ENCODE measurements at regions not wholly inside any gene's neighbourhood (a gene's known extent, or its start where the extent isn't known, plus 50 kb on each side); places are given as distances from the start of the nearest gene placed in this dataset.

DNA sequence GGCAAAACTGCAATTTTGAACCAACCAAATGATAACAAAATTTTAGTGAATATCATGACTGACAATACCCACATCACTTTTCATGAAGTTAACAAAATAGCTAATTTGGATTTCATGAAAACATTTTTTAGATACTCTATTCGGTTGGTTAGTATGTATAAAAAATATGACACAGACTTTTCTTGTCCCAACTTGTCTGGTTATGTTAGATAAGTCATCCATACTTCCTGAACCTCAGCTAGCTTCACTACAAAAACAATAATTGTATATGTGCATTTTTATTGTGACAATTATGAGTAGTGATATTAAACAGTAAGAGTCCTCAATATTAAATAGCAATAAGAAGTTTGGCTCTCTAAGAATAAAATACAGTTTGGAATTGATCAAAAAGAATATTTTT lies 408.1 kb upstream of the DSEL start:
- CTCF ChIA-PET (ENCODE audit: partially characterized antibody) = interaction anchor here (1.0 kb wide), 1 partner anchor 29 kb away, joined by 3 read pairs; no protein-coding TSS in a partner anchor
- no peak overlapping the region for H2AK5ac ChIP-seq (ENCODE audit: low read depth, low read length)

More for the DNA sequence above, 408.1 kb upstream of the DSEL start:
- Histone ChIP-seq H2BK12ac (ENCODE audit: low read depth, low read length) (no peak overlapping the region), H3K27ac (ENCODE audit: low read depth, low read length) (no peak overlapping the region), H3K36me3 (ENCODE audit: control insufficient read depth in 2 of 4, insufficient read depth in 4 of 4, low read length in 3 of 4) (no peaks in the 10 kb centered on the region), H4K8ac (ENCODE audit: extremely low read depth, insufficient read depth, low read length) (no peak overlapping the region), H2AFZ (ENCODE audit: low read length) (no peak overlapping the region), H2BK20ac (ENCODE audit: low read length) (no peak overlapping the region), H3K9ac (replicated peaks in 1 of 4; ENCODE audit: extremely low read depth in 1 of 4, low read depth in 3 of 4, low read length in 3 of 4) (no peak overlapping the region), H2BK5ac (ENCODE audit: low read depth, low read length) (no peak overlapping the region), H2BK120ac (replicated peaks; ENCODE audit: low read depth, low read length) (no peak overlapping the region), H3K56ac (replicated peaks; ENCODE audit: insufficient read length, low read depth, low read length) (no peak overlapping the region), H3K14ac (ENCODE audit: insufficient read length) (no peak overlapping the region), H3K18ac (ENCODE audit: extremely low read depth, low read length) (no peak overlapping the region), H3K4me1 (replicated peaks in 1 of 4; ENCODE audit: control insufficient read depth in 3 of 4, insufficient read depth in 4 of 4, low read length in 3 of 4) (no peaks in the 10 kb centered on the region), H3K4ac (replicated peaks; ENCODE audit: insufficient read length, low read depth, low read length) (no peak overlapping the region), H3K23ac (ENCODE audit: insufficient read length) (no peak overlapping the region), H3K27me3 (replicated peaks in 1 of 4; ENCODE audit: control insufficient read depth in 3 of 4, extremely low read depth in 1 of 4, insufficient read depth in 3 of 4, low read length in 3 of 4) (no peaks in the 10 kb centered on the region), H4K5ac (ENCODE audit: insufficient read length, low read depth, low read length) (no peak overlapping the region), H4K91ac (replicated peaks; ENCODE audit: insufficient read length, low read length) (no peak overlapping the region), H2BK15ac (ENCODE audit: low read length) (no peak overlapping the region), H3K23me2 (ENCODE audit: low read depth, low read length) (no peaks in the 10 kb centered on the region), H3K79me2 (ENCODE audit: control insufficient read depth in 1 of 2, insufficient read depth in 2 of 2, low read length in 2 of 2) (no peaks in the 10 kb centered on the region), H3K4me3 (ENCODE audit: extremely low read depth in 1 of 4, insufficient read depth in 2 of 4, low read depth in 3 of 4, low read length in 4 of 4) (no peak overlapping the region), H3K4me2 (ENCODE audit: insufficient read depth in 1 of 2, low read depth in 2 of 2, low read length in 2 of 2) (no peak overlapping the region), H4K20me1 (replicated peaks in 1 of 2; ENCODE audit: control insufficient read depth in 1 of 2, insufficient read depth in 2 of 2, low read length in 2 of 2) (no peaks in the 10 kb centered on the region), H3K9me3 (ENCODE audit: insufficient read depth in 2 of 2, low read depth in 1 of 2, low read length in 1 of 2) (no peaks in the 10 kb centered on the region), H3K79me1 (ENCODE audit: low read depth, low read length) (no peaks in the 10 kb centered on the region)
- no peak for DNase-seq (ENCODE audit: low read depth in 1 of 2, low spot score in 2 of 2)
- TF ChIP-seq SIRT6 (IDR thresholded peaks at IDR 0.05; ENCODE audit: low read length) (no peak), SIN3A (conservative IDR thresholded peaks at IDR 0.05 in 1 of 2, IDR thresholded peaks at IDR 0.05 in 1 of 2; ENCODE audit: low read depth in 1 of 2, low read length in 2 of 2) (no peak), RBBP5 (IDR thresholded peaks at IDR 0.05; ENCODE audit: borderline replicate concordance, low read depth, low read length) (no peak), USF2 (IDR thresholded peaks at IDR 0.05; ENCODE audit: low read length) (no peak), JUND (IDR thresholded peaks at IDR 0.05; ENCODE audit: low read length) (no peak), SRF (IDR thresholded peaks at IDR 0.05; ENCODE audit: low read depth, low read length) (no peak), KDM5A (IDR thresholded peaks at IDR 0.05; ENCODE audit: low read length) (no peak), CHD2 (IDR thresholded peaks at IDR 0.05; ENCODE audit: low read length) (no peak), SIX5 (IDR thresholded peaks at IDR 0.05; ENCODE audit: low read depth, low read length) (no peak), FOSL1 (IDR thresholded peaks at IDR 0.05; ENCODE audit: insufficient read depth, low read depth, low read length) (no peak)
- WGBS, 2 experiments (ENCODE audit: extremely low coverage in 1 of 2, insufficient coverage in 1 of 2, insufficient read length in 1 of 2, insufficient replicate concordance in 2 of 2, low coverage in 1 of 2, low lambda C conversion rate in 2 of 2, missing lambda C conversion rate in 1 of 2) = 81% methylated on average over 1 of the region's 1 CpG; no CpG with 5 or more reads in 1 of the 2 experiments
- no peak for FAIRE-seq
- POLR2A ChIA-PET (ENCODE audit: partially characterized antibody) = no interaction called here
